HG03045 (cell line): ENCODE measurements at regions not wholly inside any gene's neighbourhood (a gene's known extent, or its start where the extent isn't known, plus 50 kb on each side); places are given as distances from the start of the nearest gene placed in this dataset.
"Not testable (repeated sequence)": the region's sequence is repeated elsewhere in the genome, so short reads cannot be mapped to it uniquely, and the experiment has no call there.

ENCODE experiments used
- ATAC-seq: cut with Tn5 transposase; IDR thresholded peaks from one replicate; pipeline ENCODE4 v1.9.1; 2021; ENCODE audit warnings: mild to moderate bottlenecking, moderate library complexity; ENCODE audit not compliant: unreplicated experiment

DNA sequence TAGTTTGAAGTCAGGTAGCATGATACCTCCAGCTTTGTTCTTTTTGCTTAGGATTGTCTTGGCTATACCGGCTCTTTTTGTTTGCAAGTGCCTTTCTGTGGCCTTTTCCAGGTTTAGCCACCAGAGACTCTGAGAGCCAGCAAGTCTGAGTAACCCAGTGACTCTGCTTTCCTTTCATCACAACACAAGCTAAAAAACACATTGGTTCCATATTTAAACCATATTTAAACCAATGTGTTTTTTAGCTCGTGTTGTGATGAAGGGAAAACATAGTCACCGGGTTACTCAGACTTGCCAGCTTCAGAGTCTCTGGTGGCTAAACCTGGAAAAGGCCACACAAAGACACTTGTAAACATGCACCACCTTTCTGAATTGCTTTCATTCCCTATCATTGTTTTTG, 493.3 kb downstream of the NTRK2 start:
- ATAC-seq: no peak

- ATAC-seq: not testable (repeated sequence)
Measured at GRCh38 chr9:85160944-85161343, 491.4 kb downstream of the NTRK2 start.

DNA sequence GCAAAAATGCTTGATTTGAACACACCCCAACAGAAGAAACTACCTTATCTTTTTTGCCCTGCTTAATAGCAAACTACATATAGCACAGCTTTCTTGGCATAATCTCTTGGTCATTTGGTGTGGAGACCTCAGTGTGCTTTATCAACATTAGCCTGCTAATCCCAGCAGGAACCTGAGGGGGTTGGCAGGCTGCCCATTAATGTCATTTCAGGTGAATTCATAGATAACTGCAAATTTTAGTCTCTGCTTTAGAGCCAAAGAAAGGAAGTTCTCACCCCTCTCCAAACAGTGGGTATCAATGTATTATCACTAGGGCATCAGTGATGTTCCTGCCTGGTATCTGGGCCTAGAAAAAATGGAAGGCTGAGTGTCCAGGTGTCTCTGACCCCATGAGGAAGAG, 489.0 kb downstream of the NTRK2 start:
- ATAC-seq: no peak

DNA sequence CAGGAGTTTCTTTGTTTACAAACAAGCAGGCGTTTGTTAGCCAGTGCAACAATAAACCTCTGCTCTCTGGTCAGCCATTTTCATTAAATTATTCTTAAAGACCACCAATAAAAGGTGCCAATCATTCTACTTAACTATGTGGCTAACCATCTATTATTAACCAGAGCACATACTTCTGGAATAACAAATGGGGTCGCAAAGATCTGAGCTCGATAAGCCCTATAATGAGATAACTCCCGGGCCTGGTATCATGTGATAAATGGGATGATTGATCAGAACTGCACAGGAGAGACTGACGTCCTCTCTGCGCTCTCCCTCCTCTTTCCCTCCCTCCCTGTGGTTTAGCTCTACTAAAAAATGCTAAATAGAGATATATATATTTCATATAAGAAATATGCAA, 488.2 kb downstream of the NTRK2 start:
- ATAC-seq: no peak

DNA sequence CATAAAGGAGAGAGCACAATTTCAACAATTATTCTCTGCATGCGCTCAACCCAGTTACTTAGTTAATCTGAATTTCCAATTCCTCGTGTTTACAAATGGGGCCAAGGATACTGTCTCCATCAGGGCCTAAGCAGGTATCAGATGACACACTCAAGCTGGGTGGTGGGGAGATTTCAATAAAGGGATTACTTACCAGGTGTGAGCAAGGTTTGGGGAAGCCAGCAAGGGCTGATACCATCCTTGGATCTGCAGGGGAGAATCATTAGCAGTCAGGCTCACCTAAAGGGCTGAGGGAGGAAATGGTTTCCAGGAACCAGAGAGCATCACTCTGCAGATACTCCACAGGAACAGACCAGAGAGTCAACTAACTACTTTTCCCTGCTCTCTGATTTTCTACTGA, 487.1 kb downstream of the NTRK2 start:
- no peak for ATAC-seq

DNA sequence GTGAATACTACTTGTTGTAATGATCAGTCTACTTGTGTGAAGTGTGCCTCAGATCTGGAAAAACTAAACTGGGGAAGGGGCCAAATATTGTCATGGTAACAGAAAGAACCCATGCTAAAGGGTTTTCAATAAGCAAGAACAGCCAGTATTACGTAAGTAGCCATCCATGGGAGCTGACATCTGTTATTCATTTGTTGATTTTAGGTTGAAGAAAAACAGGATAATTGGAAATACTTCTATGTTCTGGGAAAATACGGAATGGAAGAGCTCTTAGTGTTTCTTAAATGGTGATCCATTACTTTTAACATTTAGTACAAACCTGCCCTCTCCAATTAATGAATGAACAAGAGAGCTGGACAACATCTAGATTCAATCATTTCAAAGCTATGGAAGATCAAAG, 485.8 kb downstream of the NTRK2 start:
- no peak for ATAC-seq

GRCh38 chr9:85151741-85152140, 482.2 kb downstream of the NTRK2 start:
- ATAC-seq: no peak

- ATAC-seq: no peak
Measured at GRCh38 chr9:85151162-85151561, 481.6 kb downstream of the NTRK2 start.

- ATAC-seq: no peak
Measured at GRCh38 chr9:85147046-85147640, 477.6 kb downstream of the NTRK2 start.

DNA sequence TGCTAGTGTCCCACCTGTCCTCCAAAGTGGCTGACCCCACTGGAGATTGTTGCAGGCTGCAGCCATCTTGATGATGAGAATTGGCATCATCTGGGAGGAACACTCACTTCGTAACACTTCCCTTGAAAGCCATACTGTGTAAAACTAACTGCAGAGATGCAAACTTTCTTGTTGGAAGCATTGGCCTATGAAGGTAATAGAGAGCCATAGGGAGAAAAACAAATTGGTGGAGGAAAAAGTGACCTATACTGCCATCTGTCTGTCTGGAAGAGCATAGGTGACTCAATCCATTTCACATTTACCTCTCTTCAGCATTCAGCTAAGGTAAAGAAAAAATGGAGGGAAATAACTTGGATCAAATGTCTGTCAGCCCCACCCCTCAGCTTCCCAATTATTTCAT, 473.4 kb downstream of the NTRK2 start:
- no peak for ATAC-seq

- no peak for ATAC-seq
Measured at GRCh38 chr9:85142496-85142911, 473.0 kb downstream of the NTRK2 start.

GRCh38 chr9:85137696-85138095, 468.2 kb downstream of the NTRK2 start:
- ATAC-seq: no peak

DNA sequence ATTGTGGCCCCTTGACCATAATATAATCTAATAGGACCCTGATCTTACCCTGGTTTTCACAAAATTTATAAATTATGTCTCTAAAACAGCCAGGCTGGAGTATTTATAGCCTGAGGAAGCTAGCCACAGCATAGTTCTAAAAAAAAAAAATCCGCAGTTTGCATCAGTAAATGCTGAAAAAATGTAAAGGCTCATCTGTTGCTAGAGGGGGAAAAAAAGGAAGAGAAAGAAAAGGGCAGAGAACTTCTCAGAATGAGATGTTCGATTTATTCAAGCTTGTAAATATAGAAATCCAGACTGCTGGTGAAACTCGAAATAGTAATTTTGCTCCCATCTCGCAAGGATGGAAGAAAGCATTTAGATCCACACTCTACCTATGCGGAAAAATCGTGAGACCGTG, 467.5 kb downstream of the NTRK2 start:
- no peak for ATAC-seq

DNA sequence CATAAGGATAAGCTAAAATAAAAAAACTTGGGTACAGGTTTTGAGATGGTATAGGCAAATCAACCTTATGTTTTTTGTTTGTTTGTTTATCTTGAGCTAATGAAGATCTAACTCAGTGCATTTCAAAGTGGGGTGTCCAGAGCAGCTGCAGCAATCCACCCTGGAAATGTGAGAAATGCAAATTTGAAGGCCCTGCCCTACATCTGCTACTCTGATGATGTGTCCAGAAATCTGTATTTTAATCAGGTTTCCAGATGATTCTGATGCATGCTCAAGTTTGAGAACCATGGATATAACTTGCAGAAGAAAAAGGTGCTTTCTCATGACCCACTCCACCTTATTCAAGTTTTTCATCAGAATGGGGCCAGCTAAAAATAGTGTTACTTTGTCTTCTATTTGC, 467.0 kb downstream of the NTRK2 start:
- ATAC-seq: no peak

GRCh38 chr9:85130764-85131163, 461.2 kb downstream of the NTRK2 start:
- ATAC-seq: no peak

DNA sequence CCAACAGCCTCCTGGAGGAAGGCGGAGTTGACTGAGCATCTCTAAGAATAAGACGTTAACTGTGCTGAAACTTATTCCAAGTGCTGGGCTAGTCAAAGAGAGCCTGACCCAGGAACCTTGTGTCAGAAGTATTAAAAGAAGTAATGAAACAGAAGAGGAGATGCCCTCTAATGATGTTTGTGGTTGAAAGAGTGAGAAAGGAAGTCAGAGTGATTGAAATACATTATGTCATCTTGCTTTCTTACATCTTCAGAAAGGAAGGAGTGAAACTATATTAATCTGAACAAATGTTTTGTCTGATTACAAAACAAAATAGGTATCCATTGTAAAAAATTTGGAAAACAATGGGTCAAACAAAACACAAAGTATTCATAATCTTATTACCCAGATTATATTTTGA, 460.7 kb downstream of the NTRK2 start:
- ATAC-seq: no peak

- no peak for ATAC-seq
Measured at GRCh38 chr9:85129514-85129913, 460.0 kb downstream of the NTRK2 start.

DNA sequence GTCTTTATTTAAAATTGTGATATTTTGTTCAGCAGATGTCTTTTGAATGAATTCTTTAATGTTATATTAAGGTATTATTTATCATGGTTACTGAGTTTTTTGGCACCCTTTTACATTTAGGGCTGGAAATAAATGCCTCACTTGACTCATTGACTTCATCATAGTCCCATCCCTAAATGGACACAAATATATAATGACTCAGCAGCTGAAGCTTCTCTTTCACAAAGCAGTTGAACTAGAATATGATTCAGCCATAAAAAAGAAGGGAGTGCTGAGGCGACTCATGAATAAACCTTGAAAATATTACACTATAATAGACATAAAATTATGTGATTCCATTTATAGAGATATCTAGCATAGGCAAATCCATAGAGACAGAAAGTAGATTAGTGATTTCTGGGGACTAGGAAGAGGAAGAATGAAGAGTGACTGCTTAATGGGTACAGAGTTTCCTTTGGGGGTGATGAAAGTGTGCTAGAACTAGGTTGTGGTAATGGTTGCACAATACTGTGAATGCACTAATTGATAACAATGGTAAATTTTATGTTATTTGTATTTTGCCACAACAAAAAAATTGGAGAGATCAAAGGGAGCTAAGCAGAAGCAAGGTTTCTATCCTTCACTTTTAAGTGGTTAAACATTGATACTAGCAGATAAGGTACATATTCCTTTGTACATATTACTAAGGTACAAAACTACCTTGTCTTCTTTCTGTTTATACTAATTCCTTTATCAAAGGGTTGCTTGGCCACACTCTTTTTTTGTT, 449.6 kb downstream of the NTRK2 start:
- no peak for ATAC-seq

DNA sequence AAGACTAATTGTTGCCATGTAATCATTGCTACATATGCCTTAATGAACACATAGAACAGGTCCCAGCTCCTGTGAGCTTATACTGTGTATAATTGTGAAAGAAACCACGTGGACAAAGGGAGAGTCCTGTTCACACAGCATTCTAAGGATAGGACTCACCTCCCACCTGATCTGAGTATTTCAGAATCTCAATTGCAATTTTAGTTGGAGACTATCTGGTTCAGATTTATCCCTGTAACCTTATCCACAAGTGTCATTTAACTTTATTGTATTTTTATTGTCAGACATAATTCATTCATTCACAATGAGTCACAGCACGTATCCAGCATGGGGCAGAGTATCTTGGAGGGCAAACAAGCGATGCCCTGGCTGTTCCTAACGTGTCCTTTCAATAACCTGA, 448.3 kb downstream of the NTRK2 start:
- no peak for ATAC-seq

DNA sequence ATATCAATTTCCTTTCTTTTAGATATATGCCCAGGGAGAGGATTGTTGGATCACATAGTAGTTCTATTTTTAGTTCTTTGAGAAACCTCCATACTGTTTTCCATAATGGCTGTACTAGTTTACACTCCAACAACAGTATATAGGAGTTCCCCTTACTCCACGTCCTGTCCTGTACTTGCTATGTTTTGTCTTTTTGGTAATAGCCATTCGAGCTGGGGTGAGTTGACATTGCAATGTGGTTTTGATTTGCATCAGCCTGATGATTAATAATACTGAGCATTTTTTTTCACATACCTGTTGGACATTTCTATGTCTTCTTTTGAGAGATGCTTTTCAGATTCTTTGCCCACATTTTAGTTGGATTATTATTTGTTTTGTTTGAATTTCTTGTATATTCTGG, 445.9 kb downstream of the NTRK2 start:
- ATAC-seq: no peak

GRCh38 chr9:85114799-85115198, 445.3 kb downstream of the NTRK2 start:
- ATAC-seq: no peak

DNA sequence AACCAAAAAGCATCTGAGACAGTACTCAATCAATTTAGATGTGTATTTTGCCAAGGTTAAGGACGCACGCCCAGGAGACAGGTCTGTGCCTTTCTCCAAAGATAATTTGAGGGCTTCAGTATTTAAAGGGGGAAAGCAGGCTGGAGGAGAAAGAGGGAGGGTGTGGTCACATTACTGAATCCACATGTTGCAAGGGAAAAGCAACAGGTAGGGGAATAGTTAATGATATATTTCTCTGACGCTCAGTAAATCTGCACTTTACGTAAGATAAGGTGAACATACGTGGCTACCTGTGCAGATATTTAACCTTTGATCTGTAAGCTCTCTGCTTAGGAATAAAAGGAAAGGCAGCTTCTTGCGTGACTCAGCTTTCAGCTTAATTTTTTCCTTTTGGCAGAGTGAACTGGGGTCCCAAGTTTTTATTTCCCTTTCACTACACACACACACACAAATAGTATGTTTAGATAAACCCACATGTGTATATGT, 443.4 kb downstream of the NTRK2 start:
- ATAC-seq: no peak

DNA sequence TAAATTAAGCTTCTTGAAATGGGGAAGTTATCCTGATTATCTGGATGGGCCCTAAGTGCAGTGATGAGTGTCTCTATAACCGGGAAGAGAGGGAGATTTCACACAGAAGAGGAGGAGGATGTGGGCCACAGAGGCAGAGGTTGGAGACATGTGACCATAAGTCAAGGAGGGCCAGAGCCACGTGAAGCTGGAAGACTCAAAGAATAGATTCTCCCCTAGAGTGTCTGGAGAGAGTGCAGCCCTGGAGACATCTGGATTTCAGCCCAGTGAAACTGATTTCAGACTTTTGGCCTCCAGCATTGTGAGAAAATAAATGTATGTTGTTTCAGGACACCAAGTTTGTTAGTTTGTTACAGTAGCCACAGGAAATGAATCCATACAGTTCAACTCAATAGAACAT, 442.9 kb downstream of the NTRK2 start:
- no peak for ATAC-seq
